GM18868 (cell line): ENCODE measurements at regions not wholly inside any gene's neighbourhood (a gene's known extent, or its start where the extent isn't known, plus 50 kb on each side); places are given as distances from the start of the nearest gene placed in this dataset.

Source experiments
- ATAC-seq: cut with Tn5 transposase; IDR thresholded peaks from one replicate; pipeline ENCODE4 v1.9.1; 2021; ENCODE audit warnings: mild to moderate bottlenecking, moderate library complexity; ENCODE audit not compliant: unreplicated experiment

GRCh38 chr7:17212188-17212587 is 86.3 kb upstream of the AHR start:
- no peak for ATAC-seq

DNA sequence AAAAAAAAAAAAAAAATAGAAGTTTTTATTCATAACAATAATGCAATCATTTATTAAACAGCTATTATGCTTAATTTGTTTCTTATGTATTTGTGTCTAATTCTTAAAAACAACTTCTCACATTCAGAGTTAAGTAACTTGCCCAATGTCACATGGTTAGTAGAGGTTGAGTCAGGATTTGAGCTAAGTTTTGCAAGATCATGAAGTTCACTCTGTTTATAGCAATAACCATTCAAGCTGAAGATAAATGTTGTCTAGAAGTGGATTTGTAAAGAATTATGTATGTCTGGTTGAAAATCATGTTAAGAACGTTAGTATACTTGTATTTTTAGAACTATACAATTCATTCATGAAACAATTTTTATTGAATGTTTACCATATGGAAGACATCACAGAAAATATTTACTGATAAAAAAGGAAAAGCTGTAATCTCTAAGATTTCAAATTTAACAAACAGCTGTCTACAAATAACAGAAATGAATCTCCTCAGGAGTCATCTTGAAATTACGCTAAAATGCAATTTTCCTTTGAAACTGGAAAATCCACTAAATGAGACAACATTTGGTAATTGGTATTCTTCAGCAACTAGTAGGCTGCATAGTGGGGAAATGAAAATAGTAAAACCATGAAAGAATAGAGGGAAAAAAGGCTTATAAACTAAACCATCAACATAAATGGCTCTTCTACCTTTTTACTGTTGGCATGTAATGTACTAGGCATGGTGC is 70.5 kb upstream of the AHR start:
- ATAC-seq, result no peak

- ATAC-seq, result no peak
These were observed 69.2 kb upstream of the AHR start for GRCh38 chr7:17229228-17229627.

- ATAC-seq, result no peak
These were observed 68.2 kb upstream of the AHR start for GRCh38 chr7:17230099-17230807.

DNA sequence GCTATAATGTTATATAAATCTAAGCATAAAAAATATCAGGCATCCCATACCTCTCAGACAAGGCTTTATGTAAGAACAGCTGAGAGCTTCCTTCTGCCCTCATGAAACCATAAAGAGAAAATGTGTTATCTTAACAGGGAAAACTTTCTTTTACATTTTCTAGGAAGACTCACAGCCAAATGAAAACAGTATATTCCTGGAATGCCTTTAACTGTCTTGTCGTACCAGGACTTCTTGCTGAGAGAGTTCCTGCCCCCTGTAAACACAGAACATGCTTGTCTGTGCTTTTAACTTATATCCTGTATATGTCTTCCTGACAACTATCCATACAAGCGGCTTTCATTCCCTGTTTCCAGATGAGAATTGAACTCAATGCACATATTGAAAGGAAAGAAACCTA is 64.8 kb upstream of the AHR start:
- ATAC-seq, result no peak

- peak; percentile 44 for ATAC-seq
These were observed 64.4 kb upstream of the AHR start for GRCh38 chr7:17234030-17234397.

DNA sequence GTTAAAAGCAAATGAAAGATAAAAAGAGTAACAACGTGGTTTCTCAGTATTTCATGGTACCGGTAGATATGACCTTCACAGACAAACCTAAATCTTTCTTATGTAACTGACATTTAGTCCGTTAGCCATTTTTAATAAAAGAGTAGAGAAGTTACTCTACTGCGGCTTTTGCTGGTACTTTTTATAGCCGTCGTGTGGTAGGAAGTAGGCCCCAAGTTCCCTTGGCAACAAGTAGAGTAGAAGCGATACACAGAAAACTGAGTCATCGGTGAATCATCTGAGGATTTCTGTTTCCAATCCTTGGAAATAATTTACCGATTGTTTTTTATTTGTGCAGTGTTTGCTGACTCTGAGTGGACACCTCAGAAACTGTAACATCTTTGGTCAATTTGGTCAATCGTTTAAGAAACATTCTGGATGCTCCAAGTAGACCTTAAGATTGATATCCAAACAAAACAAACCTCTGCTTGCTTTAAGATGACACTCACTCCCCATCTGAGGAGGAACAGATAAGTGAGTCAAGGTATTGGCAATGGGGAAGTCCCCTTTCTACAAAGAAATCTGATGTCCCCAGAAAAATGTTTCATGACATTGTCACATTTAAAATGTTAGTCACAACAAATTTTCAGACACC is 63.9 kb upstream of the AHR start:
- peak; percentile 98 for ATAC-seq

- ATAC-seq, result no peak
These were observed 62.3 kb upstream of the AHR start for GRCh38 chr7:17236171-17236570.

- no peak for ATAC-seq
These were observed 61.8 kb upstream of the AHR start for GRCh38 chr7:17236603-17237002.

- no peak for ATAC-seq
These were observed 59.4 kb upstream of the AHR start for GRCh38 chr7:17239046-17239445.

GRCh38 chr7:17239683-17240521 is 58.5 kb upstream of the AHR start:
- ATAC-seq, result no peak

DNA sequence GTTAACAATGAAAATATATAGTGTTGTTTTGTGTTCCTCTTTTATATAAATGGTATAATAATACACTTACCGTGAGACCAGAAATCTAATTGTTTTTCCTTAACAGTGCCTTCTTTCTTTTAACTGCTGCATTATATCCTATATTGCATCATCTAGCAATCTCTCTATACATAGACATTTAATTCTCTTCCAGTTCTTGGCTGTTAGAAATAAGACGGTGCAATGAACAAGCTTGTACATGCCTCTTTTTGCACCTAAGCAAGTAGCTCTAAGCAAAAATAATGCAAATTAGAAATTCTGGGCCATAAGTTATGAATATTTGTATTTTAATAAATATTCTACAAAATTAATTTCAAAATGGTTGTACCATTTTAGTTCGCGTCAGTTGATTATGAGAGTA is 55.9 kb upstream of the AHR start:
- no peak for ATAC-seq

DNA sequence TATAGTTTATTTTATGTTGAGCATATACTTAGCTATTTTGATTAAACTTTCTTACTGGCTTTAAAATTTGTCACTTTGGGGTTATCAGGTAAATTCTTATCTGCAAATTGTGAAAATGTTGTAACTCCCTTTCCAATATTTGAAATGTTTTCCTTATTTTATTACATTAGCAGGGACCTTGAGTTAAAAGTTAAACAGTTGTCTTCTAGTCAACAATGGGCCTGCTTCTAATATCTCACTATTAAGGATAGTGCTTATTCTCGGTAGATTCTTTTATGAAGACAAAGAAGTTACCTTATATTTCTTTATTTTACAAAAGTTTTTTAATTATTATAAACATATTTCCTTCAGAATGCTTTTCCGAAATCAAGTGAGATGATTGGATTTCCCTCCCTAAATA is 53.7 kb upstream of the AHR start:
- no peak for ATAC-seq

DNA sequence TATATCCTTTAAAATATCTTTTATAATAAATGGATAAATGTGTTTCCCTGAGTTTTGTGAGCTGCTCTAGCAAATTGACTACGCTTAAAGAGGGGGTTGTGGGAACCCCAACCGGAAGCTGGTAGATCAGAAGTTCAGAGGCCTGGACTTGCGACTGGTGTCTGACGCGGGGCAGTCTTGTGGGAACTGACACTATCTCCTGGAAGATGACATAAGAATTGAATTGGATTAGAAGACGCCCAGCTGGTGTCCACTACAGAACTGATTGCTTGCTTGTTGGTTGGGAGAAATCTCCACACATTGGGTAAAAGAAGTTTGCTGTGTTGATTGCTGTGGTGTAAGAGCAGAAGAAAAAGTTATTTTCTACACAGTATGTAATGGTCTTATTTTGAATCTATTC is 51.1 kb upstream of the AHR start:
- ATAC-seq, result no peak

DNA sequence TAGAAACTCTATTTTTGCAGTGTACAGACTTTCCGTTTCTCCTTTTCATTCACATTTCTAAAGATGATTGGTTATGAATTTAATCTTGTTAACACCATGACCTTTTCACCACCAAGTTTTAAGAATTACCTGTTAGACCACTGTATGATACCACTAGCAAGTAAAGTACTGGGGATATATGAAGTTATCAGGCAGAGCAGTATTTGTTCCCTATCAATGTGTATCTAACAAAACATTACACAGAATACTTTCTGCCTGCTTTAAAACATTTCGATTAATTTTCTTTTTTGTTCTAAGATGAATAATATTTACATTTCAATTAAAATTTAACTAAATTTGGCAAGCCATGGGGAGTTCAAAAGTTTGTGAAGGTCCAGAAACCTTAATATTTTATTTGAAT is 49.9 kb upstream of the AHR start:
- no peak for ATAC-seq
